MM.1S (cell line): ENCODE measurements at regions not wholly inside any gene's neighbourhood (a gene's known extent, or its start where the extent isn't known, plus 50 kb on each side); places are given as distances from the start of the nearest gene placed in this dataset.

Source experiments
- DNase-seq: peaks from one replicate; pipeline ENCODE4 v3.0.0-alpha.2; 2015
- H2AFZ ChIP-seq: fragments of 300-600 bp; sonication (generic); 2 replicates; pipeline ENCODE4 v1.6.0; 2016; ENCODE audit warnings: antibody characterized with exemption, low read length
- H3F3A ChIP-seq: fragments of 300-600 bp; sonication (generic); 2 replicates; pipeline ENCODE4 v1.6.1; 2016; ENCODE audit warnings: mild to moderate bottlenecking, antibody characterized with exemption, low read length, moderate library complexity, mixed read lengths; ENCODE audit not compliant: insufficient read depth
- H3K27ac ChIP-seq: fragments of 300-600 bp; sonication (generic); 2 replicates; pipeline ENCODE4 v1.5.1; 2016; ENCODE audit warnings: mild to moderate bottlenecking, low read length
- H3K27me3 ChIP-seq: fragments of 300-600 bp; sonication (generic); replicated peaks from 2 replicates; pipeline ENCODE4 v1.6.0; 2016; ENCODE audit warnings: low read length; ENCODE audit not compliant: insufficient read depth
- H3K36me3 ChIP-seq: fragments of 300-600 bp; sonication (generic); replicated peaks from 2 replicates; pipeline ENCODE4 v1.6.1; 2016; ENCODE audit warnings: mild to moderate bottlenecking, low read length, mixed read lengths; ENCODE audit not compliant: insufficient read depth
- H3K4me1 ChIP-seq: fragments of 300-600 bp; sonication (generic); 2 replicates; pipeline ENCODE4 v1.6.1; 2016; ENCODE audit warnings: low read length, mixed read lengths
- H3K4me2 ChIP-seq: fragments of 300-600 bp; sonication (generic); 2 replicates; pipeline ENCODE4 v1.6.0; 2016; ENCODE audit warnings: low read depth, low read length
- H3K4me3 ChIP-seq: fragments of 300-600 bp; sonication (generic); 2 replicates; pipeline ENCODE4 v1.5.1; 2016; ENCODE audit warnings: low read length, mixed read lengths
- H3K79me2 ChIP-seq: fragments of 300-600 bp; sonication (generic); 2 replicates; pipeline ENCODE4 v1.6.1; 2016; ENCODE audit warnings: mixed run types, low read length, mixed read lengths
- H3K9ac ChIP-seq: fragments of 300-600 bp; sonication (generic); 2 replicates; pipeline ENCODE4 v1.6.1; 2016; ENCODE audit warnings: low read length, mixed read lengths
- H3K9me2 ChIP-seq: fragments of 300-600 bp; sonication (generic); replicated peaks from 2 replicates; pipeline ENCODE4 v1.6.1; 2016; ENCODE audit warnings: mild to moderate bottlenecking, low read length, mixed read lengths; ENCODE audit not compliant: insufficient read depth
- H3K9me3 ChIP-seq: fragments of 300-600 bp; sonication (generic); replicated peaks from 2 replicates; pipeline ENCODE4 v1.6.1; 2016; ENCODE audit warnings: mild to moderate bottlenecking, low read length, mixed read lengths; ENCODE audit not compliant: insufficient read depth
- H4K20me1 ChIP-seq: fragments of 300-600 bp; sonication (generic); 2 replicates; pipeline ENCODE4 v1.6.1; 2016; ENCODE audit warnings: mild to moderate bottlenecking, low read length, moderate library complexity, mixed read lengths; ENCODE audit not compliant: insufficient read depth
- CTCF ChIP-seq: fragments of 300-600 bp; sonication (generic); IDR thresholded peaks from 2 replicates; pipeline ENCODE4 v1.5.1; 2016; ENCODE audit warnings: antibody characterized with exemption, low read length, mixed read lengths
- EZH2 ChIP-seq: fragments of 300-600 bp; sonication (generic); optimal IDR thresholded peaks from 2 replicates; pipeline ENCODE3; 2017; ENCODE audit warnings: low read depth, mild to moderate bottlenecking, antibody characterized with exemption, low read length, mixed read lengths
- EZH2phosphoT487 ChIP-seq: fragments of 300-600 bp; sonication (generic); IDR thresholded peaks from 2 replicates; pipeline ENCODE4 v1.6.1; 2018; ENCODE audit warnings: antibody characterized with exemption, low read length

GRCh38 chrX:124426288-124427169, 80.2 kb downstream of the SH2D1A start:
- no peak for TF ChIP-seq EZH2
- no peak for TF ChIP-seq EZH2phosphoT487
- TF ChIP-seq CTCF = no peak
- no peak for DNase-seq
- Histone ChIP-seq H3K36me3 (no peaks in the 10 kb centered on the region), H3K4me3 (no peak overlapping the region), H3K4me1 (peaks cover 4% of the 10 kb centered on the region; the same call in 1 of the 2 replicates), H2AFZ (no peak overlapping the region), H3K4me2 (0 out of 2 replicates have a peak overlapping the region, but pooled peaks have one; percentile 8), H3K79me2 (no peaks in the 10 kb centered on the region), H3K27ac (no peak overlapping the region), H4K20me1 (no peaks in the 10 kb centered on the region), H3K9ac (no peak overlapping the region), H3K9me2 (no peaks in the 10 kb centered on the region), H3K9me3 (no peaks in the 10 kb centered on the region), H3F3A (no peaks in the 10 kb centered on the region), H3K27me3 (no peaks in the 10 kb centered on the region)

- H3K9me3 ChIP-seq = no peaks in the 10 kb centered on the region
- H3K9ac ChIP-seq = no peak overlapping the region
- no peaks in the 10 kb centered on the region for H3K27me3 ChIP-seq
- no peak overlapping the region for H3K4me3 ChIP-seq
- no peak overlapping the region for H2AFZ ChIP-seq
- H3K4me2 ChIP-seq = no peak overlapping the region
- no peaks in the 10 kb centered on the region for H3K36me3 ChIP-seq
- H3K4me1 ChIP-seq = no peaks in the 10 kb centered on the region
- H4K20me1 ChIP-seq = no peaks in the 10 kb centered on the region
- TF ChIP-seq EZH2phosphoT487 (no peak), CTCF (no peak), EZH2 (no peak)
- H3K9me2 ChIP-seq = no peaks in the 10 kb centered on the region
- DNase-seq = no peak
- H3F3A ChIP-seq = no peaks in the 10 kb centered on the region
- no peak overlapping the region for H3K27ac ChIP-seq
- H3K79me2 ChIP-seq = no peaks in the 10 kb centered on the region
Observed at GRCh38 chrX:124433186-124433585, 86.8 kb downstream of the SH2D1A start.

- no peaks in the 10 kb centered on the region for H3K9me3 ChIP-seq
- H3K4me1 ChIP-seq = no peaks in the 10 kb centered on the region
- no peaks in the 10 kb centered on the region for H3K9me2 ChIP-seq
- no peak overlapping the region for H3K4me2 ChIP-seq
- H3F3A ChIP-seq = no peaks in the 10 kb centered on the region
- no peaks in the 10 kb centered on the region for H3K79me2 ChIP-seq
- H3K36me3 ChIP-seq = no peaks in the 10 kb centered on the region
- H3K4me3 ChIP-seq = no peak overlapping the region
- H3K27me3 ChIP-seq = no peaks in the 10 kb centered on the region
- H3K9ac ChIP-seq = no peak overlapping the region
- TF ChIP-seq EZH2phosphoT487 (no peak), CTCF (no peak)
- DNase-seq = no peak
- no peak overlapping the region for H3K27ac ChIP-seq
- H4K20me1 ChIP-seq = no peaks in the 10 kb centered on the region
- H2AFZ ChIP-seq = no peak overlapping the region
Observed at GRCh38 chrX:124435616-124436015, 89.3 kb downstream of the SH2D1A start.
